Vagina (tissue), 2 donors: ENCODE measurements at regions not wholly inside any gene's neighbourhood (a gene's known extent, or its start where the extent isn't known, plus 50 kb on each side); places are given as distances from the start of the nearest gene placed in this dataset.

ENCODE experiments used
- CTCF ChIP-seq, 3 experiments: fragments of 450-650 bp in 2 of 3; fragments of 200-600 bp in 1 of 3; sonication (generic) in 1 of 3; IDR thresholded peaks; one replicate each; pipeline ENCODE4 v1.5.1; 2017 to 2019; ENCODE audit warnings: antibody characterized with exemption in 3 of 3, mild to moderate bottlenecking in 2 of 3, moderate library complexity in 2 of 3
- POLR2AphosphoS5 ChIP-seq, 2 donors: sonication (generic); formaldehyde crosslinking; IDR thresholded peaks; one replicate each; pipeline ENCODE4 v1.9.0; 2017; ENCODE audit warnings: antibody characterized with exemption in 2 of 2, mild to moderate bottlenecking in 2 of 2, low read depth in 1 of 2; ENCODE audit not compliant: insufficient read depth in 1 of 2

GRCh38 chr2:237024255-237024654, 61.4 kb upstream of the COPS8 start:
- no peak for TF ChIP-seq POLR2AphosphoS5 (IDR thresholded peaks at IDR 0.05; ENCODE audit: insufficient read depth in 1 of 2, low read depth in 1 of 2)
- no peak for TF ChIP-seq CTCF (IDR thresholded peaks at IDR 0.05)
